ENCODE measurements at regions not wholly inside any gene's neighbourhood (a gene's known extent, or its start where the extent isn't known, plus 50 kb on each side); places are given as distances from the start of the nearest gene placed in this dataset.

GRCh38 chr20:40175296-40175695 is 513.7 kb downstream of the MAFB start:
- no peak for TF ChIP-seq CTCF (IDR thresholded peaks at IDR 0.05)
- TF ChIP-seq POLR2A (IDR thresholded peaks at IDR 0.05), result no peak
- TF ChIP-seq EP300 (IDR thresholded peaks at IDR 0.05), result no peak
